K562 (cell line): ENCODE measurements at regions not wholly inside any gene's neighbourhood (a gene's known extent, or its start where the extent isn't known, plus 50 kb on each side); places are given as distances from the start of the nearest gene placed in this dataset.

Experiments used
- ATAC-seq: fragments of 200-7000 bp; cut with Tn5 transposase; 3 replicates; pipeline ENCODE4 v1.9.1; 2020; ENCODE audit warnings: moderate library complexity
- BruUV-seq: library from RNA; stranded (reverse); fragments of 400-500 nt; replicated peaks from 2 replicates; lab custom pipeline; 2021; lab: Mats Ljungman, UMichigan
- CTCF ChIA-PET: fragments of 300-600 bp; formaldehyde crosslinking; extraction: SDS; loops from one replicate; lab custom pipeline; 2021; ENCODE audit warnings: low intra/inter-chr PET ratio; lab: Yijun Ruan, JAX
- POLR2A ChIA-PET: fragments of 300-600, 350-650 bp; sonication (Branson Sonifier 250); formaldehyde crosslinking; extraction: SDS; loops from one replicate; lab custom pipeline; 2021; ENCODE audit warnings: antibody characterized with exemption, inconsistent platforms; lab: Yijun Ruan, JAX
- DNase-seq, 4 experiments: peaks; one replicate each; pipeline versions ENCODE4 v3.0.0 to v3.0.0-alpha.2; 2011 to 2018; ENCODE audit warnings: low spot score in 3 of 4, mixed read lengths in 3 of 4; ENCODE audit errors: extremely low read depth in 1 of 4
- FAIRE-seq: peaks from 2 replicates; lab custom pipeline; 2011; peaks lifted over from hg19 to GRCh38; lab: Jason Lieb, UNC
- H2AFZ ChIP-seq: 2 replicates; pipeline ENCODE4 v1.6.0; 2011; ENCODE audit warnings: low read depth, low read length, control low read depth, inconsistent platforms
- H3K27ac ChIP-seq: fragments of 200-600 bp; 3 replicates; pipeline ENCODE4 v1.8.0; 2011; ENCODE audit warnings: low read depth, mild to moderate bottlenecking, control low read depth, inconsistent platforms, low read length, moderate library complexity, mixed read lengths; ENCODE audit errors: extremely low read depth
- H3K27me3 ChIP-seq, 2 experiments: fragments of 300-600 bp in 1 of 2; 2 replicates in 1 of 2; 3 replicates in 1 of 2; pipeline versions ENCODE4 v1.6.0 to v1.8.0; 2011; ENCODE audit warnings: inconsistent platforms in 2 of 2, low read length in 2 of 2, mild to moderate bottlenecking in 1 of 2, mixed read lengths in 1 of 2, moderate library complexity in 1 of 2; ENCODE audit not compliant: control insufficient read depth in 2 of 2, insufficient read depth in 2 of 2
- H3K36me3 ChIP-seq: fragments of 300-600 bp; 3 replicates; pipeline ENCODE4 v1.8.0; 2011; ENCODE audit warnings: mild to moderate bottlenecking, low read length, inconsistent platforms; ENCODE audit not compliant: control insufficient read depth, insufficient read depth
- H3K4me1 ChIP-seq, 2 experiments: fragments of 200-600 bp in 1 of 2; replicated peaks in 1 of 2; 2 replicates in 1 of 2; 3 replicates in 1 of 2; pipeline versions ENCODE4 v1.5.1 to v1.8.0; 2011; ENCODE audit warnings: inconsistent platforms in 2 of 2, low read length in 2 of 2, mild to moderate bottlenecking in 1 of 2, mixed read lengths in 1 of 2, moderate library complexity in 1 of 2; ENCODE audit not compliant: control insufficient read depth in 2 of 2, insufficient read depth in 2 of 2
- H3K4me2 ChIP-seq: 2 replicates; pipeline ENCODE4 v1.6.1; 2011; ENCODE audit warnings: low read length, control low read depth, inconsistent platforms, mixed read lengths; ENCODE audit not compliant: insufficient read depth
- H3K4me3 ChIP-seq: fragments of 200-600 bp; sonication (generic), shearing (Covaris generic); 2 replicates; pipeline ENCODE4 v1.5.1; 2016; ENCODE audit warnings: control low read depth, inconsistent platforms
- H3K79me2 ChIP-seq: fragments of 200-600 bp; 3 replicates; pipeline ENCODE4 v1.8.0; 2011; ENCODE audit warnings: low read length, inconsistent platforms; ENCODE audit not compliant: control insufficient read depth, insufficient read depth
- H3K9ac ChIP-seq, 2 experiments: 2 replicates each; pipeline versions ENCODE4 v1.6.0 to v1.6.1; 2011; ENCODE audit warnings: low read depth in 2 of 2, low read length in 2 of 2, control low read depth in 1 of 2, inconsistent platforms in 1 of 2, mild to moderate bottlenecking in 1 of 2, mixed read lengths in 1 of 2; ENCODE audit not compliant: insufficient read depth in 1 of 2
- H3K9me1 ChIP-seq: one replicate; pipeline ENCODE4 v1.6.0; 2011; ENCODE audit warnings: inconsistent platforms, mild to moderate bottlenecking, low read length, moderate library complexity; ENCODE audit not compliant: control insufficient read depth, insufficient read depth
- H3K9me3 ChIP-seq: replicated peaks from 2 replicates; pipeline ENCODE4 v1.5.1; 2011; ENCODE audit warnings: low read depth, low read length, inconsistent platforms; ENCODE audit not compliant: control insufficient read depth, insufficient read depth
- H4K20me1 ChIP-seq: replicated peaks from 2 replicates; pipeline ENCODE4 v1.6.1; 2011; ENCODE audit warnings: low read length, inconsistent platforms, mixed read lengths; ENCODE audit not compliant: control insufficient read depth, insufficient read depth
- BRD9 ChIP-seq: fragments of 450-650 bp; IDR thresholded peaks from 2 replicates; pipeline ENCODE4 v1.6.1; 2018; ENCODE audit warnings: low read depth; ENCODE audit not compliant: partially characterized antibody
- BRF1 ChIP-seq: IDR thresholded peaks from 3 replicates; pipeline ENCODE4 v1.6.1; 2011; ENCODE audit warnings: borderline replicate concordance, mild to moderate bottlenecking; ENCODE audit not compliant: insufficient read length; ENCODE audit errors: extremely low read depth
- DACH1 ChIP-seq: fragments of 450-650 bp; IDR thresholded peaks from 2 replicates; pipeline ENCODE4 v1.6.1; 2018; ENCODE audit not compliant: partially characterized antibody
- FOXP1 ChIP-seq: sonication (generic); formaldehyde crosslinking; IDR thresholded peaks from 2 replicates; pipeline ENCODE4 v1.8.0; 2022; ENCODE audit warnings: mild to moderate bottlenecking, missing genetic modification reagents
- NFE2 ChIP-seq: IDR thresholded peaks from 2 replicates; pipeline ENCODE4 v1.6.1; 2014; ENCODE audit warnings: antibody characterized with exemption, low read depth
- RBM14 ChIP-seq: fragments of 200-400 bp; formaldehyde crosslinking; IDR thresholded peaks from 2 replicates; pipeline ENCODE4 v1.6.1; 2018; ENCODE audit warnings: low read depth, mild to moderate bottlenecking, low read length, moderate library complexity, borderline replicate concordance; ENCODE audit not compliant: insufficient read depth
- SIRT6 ChIP-seq: IDR thresholded peaks from one replicate; pipeline ENCODE4 v1.6.1; 2012; ENCODE audit warnings: low read depth, mild to moderate bottlenecking, control low read depth, inconsistent platforms, low read length, moderate library complexity
- ZNF79 ChIP-seq: fragments of 250-450 bp; sonication (Bioruptor Pico); IDR thresholded peaks from 2 replicates; pipeline ENCODE4 v1.4.0; 2020; ENCODE audit warnings: low read depth, mild to moderate bottlenecking, moderate library complexity
- WGBS: fragments of 100-300 bp; shearing (Covaris generic); methylation state at CpG from one replicate; pipeline ENCODE4 v1.1.6; 2016; ENCODE audit warnings: low coverage, mixed read lengths; ENCODE audit not compliant: insufficient coverage; ENCODE audit errors: missing lambda C conversion rate; 5-methylcytosine and 5-hydroxymethylcytosine counted together
- in situ Hi-C: fragments of 300-500 bp; cut with MboI; formaldehyde crosslinking; loops from 4 replicates; pipeline ENCODE4 v1.15.0; 2018; ENCODE audit warnings: inconsistent platforms, mixed read lengths
- intact Hi-C: fragments of 100-400 bp; cut with micrococcal nuclease; formaldehyde crosslinking; loops from 2 replicates; pipeline ENCODE4 v1.14.2; 2022
- TF ChIP-seq, protein P1 (sequence below): fragments of 150-350 bp; conservative IDR thresholded peaks from 2 replicates; pipeline ENCODE4 v1.6.1; 2014; ENCODE audit warnings: low read length

DNA sequence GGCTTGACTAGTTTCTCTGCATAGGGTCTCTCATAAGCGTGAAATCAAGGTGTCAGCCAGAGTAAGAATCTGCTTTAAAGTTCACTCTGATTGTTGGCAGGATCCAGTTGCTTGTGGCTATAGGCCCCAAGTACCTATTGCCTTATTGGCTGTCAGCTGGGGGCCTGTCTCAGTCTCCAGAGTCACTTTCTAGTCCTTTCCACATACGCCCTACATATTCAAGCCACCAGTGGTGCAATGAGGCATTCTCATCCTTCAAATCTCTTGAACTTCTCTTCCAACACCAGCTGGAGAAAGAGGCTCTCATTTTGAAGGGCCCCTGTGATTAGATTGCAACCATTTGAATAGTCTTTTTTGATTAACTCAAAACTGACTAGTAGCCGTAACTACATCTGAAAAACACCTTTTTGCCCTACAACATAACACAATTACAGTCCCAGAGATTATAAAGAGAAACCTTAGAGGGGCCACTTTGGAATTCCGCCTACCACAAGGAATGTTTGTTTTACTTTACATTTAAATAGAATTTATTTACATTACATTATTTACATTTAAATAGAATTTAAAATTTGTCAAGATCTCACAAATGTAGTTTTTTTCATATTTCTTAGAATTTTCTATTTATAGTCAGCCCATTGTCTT is 520.1 kb downstream of the DSC3 start:
- DNase-seq (no peak), FAIRE-seq (no peak), ATAC-seq (peak; percentile 54; the same call in 1 of the 3 replicates)
- Histone ChIP-seq H3K79me2 (no peaks in the 10 kb centered on the region), H3K27me3 (no peaks in the 10 kb centered on the region), H3K9me3 (no peaks in the 10 kb centered on the region), H3K9ac (no peak overlapping the region), H2AFZ (peak overlapping the region; percentile 28; the same call in 1 of the 2 replicates), H3K4me3 (no peak overlapping the region), H3K4me2 (no peak overlapping the region), H3K4me1 (no peaks in the 10 kb centered on the region), H4K20me1 (no peaks in the 10 kb centered on the region), H3K27ac (no peak overlapping the region), H3K36me3 (no peaks in the 10 kb centered on the region), H3K9me1 (no peaks in the 10 kb centered on the region)
- ChIA-PET POLR2A (no interaction called here), CTCF (no interaction called here)
- WGBS: 41% methylated on average over 4 of the region's 4 CpGs
- TF ChIP-seq FOXP1 (CRISPR knock-in tag) (no peak), BRD9 (no peak), ZNF79 (CRISPR knock-in tag) (no peak), SIRT6 (no peak), NFE2 (no peak), RBM14 (no peak), BRF1 (no peak), DACH1 (no peak)
- TF ChIP-seq, protein P1, sequence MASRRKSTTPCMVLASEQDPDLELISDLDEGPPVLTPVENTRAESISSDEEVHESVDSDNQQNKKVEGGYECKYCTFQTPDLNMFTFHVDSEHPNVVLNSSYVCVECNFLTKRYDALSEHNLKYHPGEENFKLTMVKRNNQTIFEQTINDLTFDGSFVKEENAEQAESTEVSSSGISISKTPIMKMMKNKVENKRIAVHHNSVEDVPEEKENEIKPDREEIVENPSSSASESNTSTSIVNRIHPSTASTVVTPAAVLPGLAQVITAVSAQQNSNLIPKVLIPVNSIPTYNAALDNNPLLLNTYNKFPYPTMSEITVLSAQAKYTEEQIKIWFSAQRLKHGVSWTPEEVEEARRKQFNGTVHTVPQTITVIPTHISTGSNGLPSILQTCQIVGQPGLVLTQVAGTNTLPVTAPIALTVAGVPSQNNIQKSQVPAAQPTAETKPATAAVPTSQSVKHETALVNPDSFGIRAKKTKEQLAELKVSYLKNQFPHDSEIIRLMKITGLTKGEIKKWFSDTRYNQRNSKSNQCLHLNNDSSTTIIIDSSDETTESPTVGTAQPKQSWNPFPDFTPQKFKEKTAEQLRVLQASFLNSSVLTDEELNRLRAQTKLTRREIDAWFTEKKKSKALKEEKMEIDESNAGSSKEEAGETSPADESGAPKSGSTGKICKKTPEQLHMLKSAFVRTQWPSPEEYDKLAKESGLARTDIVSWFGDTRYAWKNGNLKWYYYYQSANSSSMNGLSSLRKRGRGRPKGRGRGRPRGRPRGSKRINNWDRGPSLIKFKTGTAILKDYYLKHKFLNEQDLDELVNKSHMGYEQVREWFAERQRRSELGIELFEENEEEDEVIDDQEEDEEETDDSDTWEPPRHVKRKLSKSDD: no peak
- intact Hi-C loops: no loop called here
- in situ Hi-C loops: no loop called here
- BruUV-seq: no TSS peak
